ENCODE measurements at regions not wholly inside any gene's neighbourhood (a gene's known extent, or its start where the extent isn't known, plus 50 kb on each side); places are given as distances from the start of the nearest gene placed in this dataset.

GRCh38 chr13:72246396-72246795, 379.4 kb upstream of the DACH1 start:
- TF ChIP-seq CTCF (IDR thresholded peaks at IDR 0.05; ENCODE audit: control extremely low read depth, extremely low read depth), result no peak
- H3K27me3 ChIP-seq (ENCODE audit: control insufficient read depth in 3 of 3, insufficient read depth in 3 of 3, low read length in 2 of 3), result no peaks in the 10 kb centered on the region
- H3K4me3 ChIP-seq, result no peak overlapping the region
- DNase-seq (no peak), ATAC-seq (ENCODE audit: insufficient read depth, low FRiP score) (no peak)
- no peaks in the 10 kb centered on the region for H3K4me1 ChIP-seq (ENCODE audit: control insufficient read depth in 5 of 5, insufficient read depth in 5 of 5, low read length in 5 of 5)
- H3K36me3 ChIP-seq (ENCODE audit: control insufficient read depth in 4 of 4, insufficient read depth in 4 of 4, low read length in 4 of 4), result no peaks in the 10 kb centered on the region
- no peak overlapping the region for H3K9ac ChIP-seq (ENCODE audit: insufficient read depth in 1 of 2, low read length in 2 of 2)
- no peak overlapping the region for H3K27ac ChIP-seq (ENCODE audit: low read depth in 1 of 2, low read length in 1 of 2)
- no peaks in the 10 kb centered on the region for H3K9me3 ChIP-seq (ENCODE audit: control insufficient read depth in 4 of 4, insufficient read depth in 3 of 4, low read length in 3 of 4)

- ATAC-seq (ENCODE audit: insufficient read depth, low FRiP score), result no peak
- Histone ChIP-seq H3K9ac (ENCODE audit: insufficient read depth in 1 of 2, low read length in 2 of 2) (no peak overlapping the region), H3K4me3 (no peak overlapping the region), H3K9me3 (ENCODE audit: control insufficient read depth in 4 of 4, insufficient read depth in 3 of 4, low read length in 3 of 4) (no peaks in the 10 kb centered on the region), H3K27ac (ENCODE audit: low read depth in 1 of 2, low read length in 1 of 2) (no peak overlapping the region), H3K36me3 (ENCODE audit: control insufficient read depth in 4 of 4, insufficient read depth in 4 of 4, low read length in 4 of 4) (no peaks in the 10 kb centered on the region), H3K27me3 (ENCODE audit: control insufficient read depth in 3 of 3, insufficient read depth in 3 of 3, low read length in 2 of 3) (no peaks in the 10 kb centered on the region), H3K4me1 (ENCODE audit: control insufficient read depth in 5 of 5, insufficient read depth in 5 of 5, low read length in 5 of 5) (no peaks in the 10 kb centered on the region)
- TF ChIP-seq CTCF (IDR thresholded peaks at IDR 0.05; ENCODE audit: control extremely low read depth, extremely low read depth), result no peak
- no peak for DNase-seq
- WGBS, 2 donors, result 76 to 90% methylated on average over 3 of the region's 3 CpGs
Measured at GRCh38 chr13:72244788-72245187, 377.8 kb upstream of the DACH1 start.

GRCh38 chr13:72230131-72230530, 363.1 kb upstream of the DACH1 start:
- no peaks in the 10 kb centered on the region for H3K36me3 ChIP-seq (ENCODE audit: control insufficient read depth in 4 of 4, insufficient read depth in 4 of 4, low read length in 4 of 4)
- no peaks in the 10 kb centered on the region for H3K27me3 ChIP-seq (ENCODE audit: control insufficient read depth in 3 of 3, insufficient read depth in 3 of 3, low read length in 2 of 3)
- TF ChIP-seq CTCF (IDR thresholded peaks at IDR 0.05; ENCODE audit: control extremely low read depth, extremely low read depth), result no peak
- no peaks in the 10 kb centered on the region for H3K4me1 ChIP-seq (ENCODE audit: control insufficient read depth in 5 of 5, insufficient read depth in 5 of 5, low read length in 5 of 5)
- H3K9me3 ChIP-seq (ENCODE audit: control insufficient read depth in 4 of 4, insufficient read depth in 3 of 4, low read length in 3 of 4), result no peaks in the 10 kb centered on the region
- H3K27ac ChIP-seq (ENCODE audit: low read depth in 1 of 2, low read length in 1 of 2), result no peak overlapping the region
- H3K9ac ChIP-seq (ENCODE audit: insufficient read depth in 1 of 2, low read length in 2 of 2), result no peak overlapping the region
- H3K4me3 ChIP-seq, result no peak overlapping the region
- 82 to 83% methylated on average over 3 of the region's 3 CpGs for WGBS, 2 donors
- ATAC-seq (ENCODE audit: insufficient read depth, low FRiP score) (no peak), DNase-seq (no peak)

- Histone ChIP-seq H3K36me3 (ENCODE audit: control insufficient read depth in 4 of 4, insufficient read depth in 4 of 4, low read length in 4 of 4) (no peaks in the 10 kb centered on the region), H3K27me3 (ENCODE audit: control insufficient read depth in 3 of 3, insufficient read depth in 3 of 3, low read length in 2 of 3) (no peaks in the 10 kb centered on the region), H3K4me1 (ENCODE audit: control insufficient read depth in 5 of 5, insufficient read depth in 5 of 5, low read length in 5 of 5) (no peaks in the 10 kb centered on the region), H3K9me3 (ENCODE audit: control insufficient read depth in 4 of 4, insufficient read depth in 3 of 4, low read length in 3 of 4) (no peaks in the 10 kb centered on the region), H3K9ac (ENCODE audit: insufficient read depth in 1 of 2, low read length in 2 of 2) (no peak overlapping the region), H3K4me3 (no peak overlapping the region), H3K27ac (ENCODE audit: low read depth in 1 of 2, low read length in 1 of 2) (no peak overlapping the region)
- DNase-seq, result no peak
- no peak for ATAC-seq (ENCODE audit: insufficient read depth, low FRiP score)
- no peak for TF ChIP-seq CTCF (IDR thresholded peaks at IDR 0.05; ENCODE audit: control extremely low read depth, extremely low read depth)
Measured at GRCh38 chr13:72229067-72229466, 362.1 kb upstream of the DACH1 start.
